ENCODE measurements at regions not wholly inside any gene's neighbourhood (a gene's known extent, or its start where the extent isn't known, plus 50 kb on each side); places are given as distances from the start of the nearest gene placed in this dataset.

GRCh38 chr16:47884116-47884725 is 271.6 kb downstream of the ABCC12 start:
- H3K4me1 ChIP-seq = no peaks in the 10 kb centered on the region

GRCh38 chr16:47881574-47881973 is 274.2 kb downstream of the ABCC12 start:
- TF ChIP-seq CTCF (IDR thresholded peaks at IDR 0.05) = no peak
- no peaks in the 10 kb centered on the region for H3K27me3 ChIP-seq
- no peaks in the 10 kb centered on the region for H3K9me3 ChIP-seq
- no peak for DNase-seq (ENCODE audit: low spot score in 2 of 2)
- no peaks in the 10 kb centered on the region for H3K36me3 ChIP-seq
- no peak overlapping the region for H3K27ac ChIP-seq
- H3K4me3 ChIP-seq = no peak overlapping the region
- intact Hi-C loops (cut with DNase I) = no loop called here
- no peaks in the 10 kb centered on the region for H3K4me1 ChIP-seq

More at GRCh38 chr16:47884116-47884725, 271.6 kb downstream of the ABCC12 start:
- no peak overlapping the region for H3K27ac ChIP-seq
- intact Hi-C loops (cut with DNase I) = no loop called here
- no peak for DNase-seq (ENCODE audit: low spot score in 2 of 2)
- no peaks in the 10 kb centered on the region for H3K27me3 ChIP-seq
- no peak for TF ChIP-seq CTCF (IDR thresholded peaks at IDR 0.05)
- no peak overlapping the region for H3K4me3 ChIP-seq
- no peaks in the 10 kb centered on the region for H3K36me3 ChIP-seq
- no peaks in the 10 kb centered on the region for H3K9me3 ChIP-seq

GRCh38 chr16:47880653-47881052 is 275.1 kb downstream of the ABCC12 start:
- H3K4me1 ChIP-seq = no peaks in the 10 kb centered on the region
- H3K4me3 ChIP-seq = no peak overlapping the region
- DNase-seq (ENCODE audit: low spot score in 2 of 2) = no peak
- no peak overlapping the region for H3K27ac ChIP-seq
- no peaks in the 10 kb centered on the region for H3K36me3 ChIP-seq
- intact Hi-C loops (cut with DNase I) = no loop called here
- no peaks in the 10 kb centered on the region for H3K9me3 ChIP-seq
- no peaks in the 10 kb centered on the region for H3K27me3 ChIP-seq
- TF ChIP-seq CTCF (IDR thresholded peaks at IDR 0.05) = no peak

GRCh38 chr16:47877166-47877565 is 278.6 kb downstream of the ABCC12 start:
- DNase-seq (ENCODE audit: low spot score in 2 of 2) = no peak
- no peak overlapping the region for H3K4me3 ChIP-seq
- H3K27me3 ChIP-seq = no peaks in the 10 kb centered on the region
- intact Hi-C loops (cut with DNase I) = no loop called here
- no peaks in the 10 kb centered on the region for H3K9me3 ChIP-seq
- H3K4me1 ChIP-seq = no peaks in the 10 kb centered on the region
- TF ChIP-seq CTCF (IDR thresholded peaks at IDR 0.05) = no peak
- no peak overlapping the region for H3K27ac ChIP-seq
- H3K36me3 ChIP-seq = no peaks in the 10 kb centered on the region

GRCh38 chr16:47876511-47876910 is 279.3 kb downstream of the ABCC12 start:
- Histone ChIP-seq H3K36me3 (no peaks in the 10 kb centered on the region), H3K9me3 (no peaks in the 10 kb centered on the region), H3K4me1 (no peaks in the 10 kb centered on the region), H3K27ac (no peak overlapping the region), H3K4me3 (no peak overlapping the region), H3K27me3 (no peaks in the 10 kb centered on the region)
- no peak for TF ChIP-seq CTCF (IDR thresholded peaks at IDR 0.05)
- no peak for DNase-seq (ENCODE audit: low spot score in 2 of 2)
- intact Hi-C loops (cut with DNase I) = no loop called here

- Histone ChIP-seq H3K27ac (no peak overlapping the region), H3K9me3 (no peaks in the 10 kb centered on the region), H3K4me3 (no peak overlapping the region), H3K27me3 (no peaks in the 10 kb centered on the region), H3K36me3 (no peaks in the 10 kb centered on the region), H3K4me1 (no peaks in the 10 kb centered on the region)
- TF ChIP-seq CTCF (IDR thresholded peaks at IDR 0.05) = no peak
- intact Hi-C loops (cut with DNase I) = no loop called here
- no peak for DNase-seq (ENCODE audit: low spot score in 2 of 2)
These were observed 282.4 kb downstream of the ABCC12 start for GRCh38 chr16:47873434-47873833.

Measured in ascending aorta (tissue), 2 donors.